ENCODE measurements at regions not wholly inside any gene's neighbourhood (a gene's known extent, or its start where the extent isn't known, plus 50 kb on each side); places are given as distances from the start of the nearest gene placed in this dataset.

GRCh38 chr3:141431411-141432378, 55.1 kb upstream of the RASA2 start:
- CTCF ChIA-PET = interaction anchor here (0.6 to 5.3 kb wide), 13 partner anchors 9 to 120 kb away, joined by 3 to 19 read pairs (median 4); no protein-coding TSS in a partner anchor
- Histone ChIP-seq H3K4me1 (peaks cover 70% of the 10 kb centered on the region), H3K4me3 (no peak overlapping the region), H3K4me2 (no peak overlapping the region), H3K9me3 (no peaks in the 10 kb centered on the region), H3K27ac (peak overlapping the region; percentile 4 to 68; a peak in 4 of 6 replicates)
- no peak for DNase-seq (ENCODE audit: low read depth in 1 of 2, low spot score in 1 of 2)
- POLR2A ChIA-PET = no interaction called here
- 87% methylated on average over 18 of the region's 18 CpGs for WGBS (ENCODE audit: missing lambda C conversion rate)
- FAIRE-seq = no peak
- no peak for ATAC-seq
- TF ChIP-seq EHF (CRISPR knock-in tag; IDR thresholded peaks at IDR 0.05) (no peak), ELK1 (IDR thresholded peaks at IDR 0.05; ENCODE audit: low read depth, low read length) (no peak), ZSCAN20 (CRISPR knock-in tag; IDR thresholded peaks at IDR 0.05) (no peak), MAZ (IDR thresholded peaks at IDR 0.05; ENCODE audit: borderline replicate concordance, low read depth, low read length) (no peak), FOSL2 (IDR thresholded peaks at IDR 0.05) (no peak), FOSL2 (CRISPR knock-in tag; IDR thresholded peaks at IDR 0.05) (no peak), CBX8 (IDR thresholded peaks at IDR 0.05) (no peak), PHF8 (IDR thresholded peaks at IDR 0.05; ENCODE audit: borderline replicate concordance, low read depth) (no peak), SREBF2 (IDR thresholded peaks at IDR 0.05) (no peak), BCL3 (IDR thresholded peaks at IDR 0.05) (no peak)
- TF ChIP-seq, protein P1, sequence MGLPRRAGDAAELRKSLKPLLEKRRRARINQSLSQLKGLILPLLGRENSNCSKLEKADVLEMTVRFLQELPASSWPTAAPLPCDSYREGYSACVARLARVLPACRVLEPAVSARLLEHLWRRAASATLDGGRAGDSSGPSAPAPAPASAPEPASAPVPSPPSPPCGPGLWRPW (IDR thresholded peaks at IDR 0.05) = no peak
- TF ChIP-seq, protein P2, sequence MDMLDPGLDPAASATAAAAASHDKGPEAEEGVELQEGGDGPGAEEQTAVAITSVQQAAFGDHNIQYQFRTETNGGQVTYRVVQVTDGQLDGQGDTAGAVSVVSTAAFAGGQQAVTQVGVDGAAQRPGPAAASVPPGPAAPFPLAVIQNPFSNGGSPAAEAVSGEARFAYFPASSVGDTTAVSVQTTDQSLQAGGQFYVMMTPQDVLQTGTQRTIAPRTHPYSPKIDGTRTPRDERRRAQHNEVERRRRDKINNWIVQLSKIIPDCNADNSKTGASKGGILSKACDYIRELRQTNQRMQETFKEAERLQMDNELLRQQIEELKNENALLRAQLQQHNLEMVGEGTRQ (IDR thresholded peaks at IDR 0.05) = no peak

- H3K4me1 ChIP-seq = peaks cover 64% of the 10 kb centered on the region
- ATAC-seq = no peak
- CTCF ChIA-PET = interaction anchor here (0.8 to 2.7 kb wide), 4 partner anchors 10 to 121 kb away, joined by 4 to 17 read pairs (median 8); no protein-coding TSS in a partner anchor
- POLR2A ChIA-PET = no interaction called here
- H3K4me2 ChIP-seq = no peak overlapping the region
- TF ChIP-seq ZC3H11A (IDR thresholded peaks at IDR 0.05) (no peak), PHF8 (IDR thresholded peaks at IDR 0.05; ENCODE audit: borderline replicate concordance, low read depth) (no peak), NPAS2 (CRISPR knock-in tag; IDR thresholded peaks at IDR 0.05; ENCODE audit: borderline replicate concordance) (no peak), FOSL2 (IDR thresholded peaks at IDR 0.05) (no peak), FOSL2 (CRISPR knock-in tag; IDR thresholded peaks at IDR 0.05) (no peak), HEYL (CRISPR knock-in tag; IDR thresholded peaks at IDR 0.05) (no peak), MAZ (IDR thresholded peaks at IDR 0.05; ENCODE audit: borderline replicate concordance, low read depth, low read length) (no peak), EHMT2 (IDR thresholded peaks at IDR 0.05; ENCODE audit: low read depth) (no peak), E2F6 (IDR thresholded peaks at IDR 0.05; ENCODE audit: borderline replicate concordance, low read depth) (no peak), JUN (IDR thresholded peaks at IDR 0.05) (no peak), ZNF302 (CRISPR knock-in tag; IDR thresholded peaks at IDR 0.05) (no peak), JUNB (IDR thresholded peaks at IDR 0.05) (no peak), EHF (CRISPR knock-in tag; IDR thresholded peaks at IDR 0.05) (no peak), POLR2AphosphoS2 (conservative IDR thresholded peaks at IDR 0.05; ENCODE audit: low read length) (no peak), RCOR1 (IDR thresholded peaks at IDR 0.05; ENCODE audit: low read depth, low read length) (no peak), POLR2A (IDR thresholded peaks at IDR 0.05; ENCODE audit: low read length) (no peak)
- TF ChIP-seq, protein P3, sequence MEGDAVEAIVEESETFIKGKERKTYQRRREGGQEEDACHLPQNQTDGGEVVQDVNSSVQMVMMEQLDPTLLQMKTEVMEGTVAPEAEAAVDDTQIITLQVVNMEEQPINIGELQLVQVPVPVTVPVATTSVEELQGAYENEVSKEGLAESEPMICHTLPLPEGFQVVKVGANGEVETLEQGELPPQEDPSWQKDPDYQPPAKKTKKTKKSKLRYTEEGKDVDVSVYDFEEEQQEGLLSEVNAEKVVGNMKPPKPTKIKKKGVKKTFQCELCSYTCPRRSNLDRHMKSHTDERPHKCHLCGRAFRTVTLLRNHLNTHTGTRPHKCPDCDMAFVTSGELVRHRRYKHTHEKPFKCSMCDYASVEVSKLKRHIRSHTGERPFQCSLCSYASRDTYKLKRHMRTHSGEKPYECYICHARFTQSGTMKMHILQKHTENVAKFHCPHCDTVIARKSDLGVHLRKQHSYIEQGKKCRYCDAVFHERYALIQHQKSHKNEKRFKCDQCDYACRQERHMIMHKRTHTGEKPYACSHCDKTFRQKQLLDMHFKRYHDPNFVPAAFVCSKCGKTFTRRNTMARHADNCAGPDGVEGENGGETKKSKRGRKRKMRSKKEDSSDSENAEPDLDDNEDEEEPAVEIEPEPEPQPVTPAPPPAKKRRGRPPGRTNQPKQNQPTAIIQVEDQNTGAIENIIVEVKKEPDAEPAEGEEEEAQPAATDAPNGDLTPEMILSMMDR (IDR thresholded peaks at IDR 0.05) = no peak
- DNase-seq (ENCODE audit: low read depth in 1 of 2, low spot score in 1 of 2) = no peak
- WGBS (ENCODE audit: missing lambda C conversion rate) = 99% methylated on average over 2 of the region's 2 CpGs
- H3K4me3 ChIP-seq = no peak overlapping the region
- peak overlapping the region in 1 of 2 experiments; percentile 12; a peak in 1 of 6 replicates for H3K27ac ChIP-seq
- no peak for FAIRE-seq
- H3K9me3 ChIP-seq = no peaks in the 10 kb centered on the region
These were observed 53.9 kb upstream of the RASA2 start for GRCh38 chr3:141432904-141433303.

Measured in A549 (cell line).